Tibial nerve (tissue), 3 donors: ENCODE measurements at regions not wholly inside any gene's neighbourhood (a gene's known extent, or its start where the extent isn't known, plus 50 kb on each side); places are given as distances from the start of the nearest gene placed in this dataset.

Experiments
- CTCF ChIP-seq, 5 experiments: fragments of 200-600 bp in 3 of 5; fragments of 450-650 bp in 2 of 5; sonication (generic) in 3 of 5; IDR thresholded peaks; one replicate each; pipeline ENCODE4 v1.5.1; 2016 to 2019; ENCODE audit warnings: antibody characterized with exemption in 5 of 5, mild to moderate bottlenecking in 3 of 5, moderate library complexity in 2 of 5
- POLR2A ChIP-seq, 2 donors: fragments of 450-650 bp; IDR thresholded peaks; one replicate each; pipeline ENCODE4 v1.6.1; 2017; ENCODE audit warnings: antibody characterized with exemption in 2 of 2, mild to moderate bottlenecking in 2 of 2, moderate library complexity in 2 of 2

GRCh38 chr12:107429006-107429705 is 256.4 kb upstream of the PWP1 start:
- TF ChIP-seq CTCF (IDR thresholded peaks at IDR 0.05) (no peak), POLR2A (IDR thresholded peaks at IDR 0.05) (no peak)
